HG02970 (cell line): ENCODE measurements at regions not wholly inside any gene's neighbourhood (a gene's known extent, or its start where the extent isn't known, plus 50 kb on each side); places are given as distances from the start of the nearest gene placed in this dataset.

Source experiments
- ATAC-seq: cut with Tn5 transposase; IDR thresholded peaks from one replicate; pipeline ENCODE4 v1.9.1; 2021; ENCODE audit warnings: mild to moderate bottlenecking, moderate library complexity, moderate number of reproducible peaks; ENCODE audit not compliant: unreplicated experiment, low FRiP score

GRCh38 chr12:107884769-107885694, 110.5 kb downstream of the ASCL4 start:
- no peak for ATAC-seq

GRCh38 chr12:107888789-107889188, 114.3 kb downstream of the ASCL4 start:
- no peak for ATAC-seq

GRCh38 chr12:107891967-107892366, 117.5 kb downstream of the ASCL4 start:
- no peak for ATAC-seq

GRCh38 chr12:107894589-107894988, 120.1 kb downstream of the ASCL4 start:
- ATAC-seq = no peak

- no peak for ATAC-seq
Observed at GRCh38 chr12:107895966-107896365, 121.5 kb downstream of the ASCL4 start.

GRCh38 chr12:107900588-107900987, 126.1 kb downstream of the ASCL4 start:
- ATAC-seq = no peak

- ATAC-seq = peak; percentile 88
Observed at GRCh38 chr12:107903341-107904061, 129.0 kb downstream of the ASCL4 start.

GRCh38 chr12:107906707-107907106, 132.2 kb downstream of the ASCL4 start:
- ATAC-seq = no peak

- ATAC-seq = no peak
Observed at GRCh38 chr12:107912421-107913004, 138.0 kb downstream of the ASCL4 start.

GRCh38 chr12:107914460-107914977, 140.0 kb downstream of the ASCL4 start:
- ATAC-seq = no peak

- ATAC-seq = no peak
Observed at GRCh38 chr12:107917912-107918800, 143.7 kb downstream of the ASCL4 start.

- no peak for ATAC-seq
Observed at GRCh38 chr12:107921062-107921461, 146.6 kb downstream of the ASCL4 start.

GRCh38 chr12:107925125-107925524, 150.6 kb downstream of the ASCL4 start:
- no peak for ATAC-seq

- no peak for ATAC-seq
Observed at GRCh38 chr12:107929436-107929835, 154.9 kb downstream of the ASCL4 start.

GRCh38 chr12:107931761-107932160, 157.3 kb downstream of the ASCL4 start:
- ATAC-seq = no peak

- no peak for ATAC-seq
Observed at GRCh38 chr12:107938446-107938845, 163.9 kb downstream of the ASCL4 start.

GRCh38 chr12:107948391-107948945, 174.0 kb downstream of the ASCL4 start:
- no peak for ATAC-seq

- ATAC-seq = no peak
Observed at GRCh38 chr12:107951024-107951423, 176.5 kb downstream of the ASCL4 start.

GRCh38 chr12:107955966-107956643, 173.0 kb upstream of the WSCD2 start:
- ATAC-seq = no peak
